ENCODE measurements at regions not wholly inside any gene's neighbourhood (a gene's known extent, or its start where the extent isn't known, plus 50 kb on each side); places are given as distances from the start of the nearest gene placed in this dataset.

DNA sequence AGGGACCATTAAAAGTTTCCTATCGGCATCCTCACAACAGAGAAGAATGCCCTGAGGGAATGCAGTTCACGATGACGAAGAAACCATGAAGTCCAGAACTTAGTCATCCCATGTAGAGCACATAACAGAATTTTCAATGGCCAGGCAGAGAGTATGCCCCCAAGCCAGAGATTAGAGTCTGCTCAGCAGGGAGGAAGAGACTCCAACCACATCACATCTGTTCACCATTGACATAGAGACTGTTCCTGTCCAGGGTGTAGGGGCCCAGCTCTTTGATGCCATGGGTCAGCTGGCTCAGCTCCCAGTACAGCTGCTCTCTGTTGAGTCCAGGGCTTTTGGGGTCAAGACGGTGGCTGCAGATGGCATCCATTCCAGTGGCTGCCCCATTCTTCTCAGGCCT is 68.2 kb downstream of the MBD3L1 start:
- CTCF ChIA-PET = no interaction called here
- no peak overlapping the region for H3K27ac Mint-ChIP-seq
- Histone ChIP-seq H3K36me3 (ENCODE audit: insufficient read depth, low read length) (no peaks in the 10 kb centered on the region), H3K27me3 (ENCODE audit: control insufficient read depth in 1 of 2, insufficient read depth in 2 of 2, low read length in 2 of 2) (peaks cover 0 to 4% of the 10 kb centered on the region in 2 experiments), H3K4me1 (ENCODE audit: insufficient read depth, low read length) (no peaks in the 10 kb centered on the region), H3K27ac (ENCODE audit: low read depth in 1 of 2, low read length in 2 of 2) (no peak overlapping the region), H3K9me3 (ENCODE audit: control insufficient read depth in 1 of 2, insufficient read depth in 1 of 2, low read length in 2 of 2) (no peaks in the 10 kb centered on the region), H3K4me3 (ENCODE audit: low read length) (no peak overlapping the region)
- no peaks in the 10 kb centered on the region for H3K36me3 Mint-ChIP-seq (ENCODE audit: low read depth)
- intact Hi-C loops (cut with DNase I, micrococcal nuclease) = no loop called here
- POLR2A ChIA-PET = no interaction called here
- H3K9me3 Mint-ChIP-seq = no peaks in the 10 kb centered on the region
- DNase-seq = no peak
- no peaks in the 10 kb centered on the region for H3K4me1 Mint-ChIP-seq (ENCODE audit: low read depth)
- TF ChIP-seq, protein P1, sequence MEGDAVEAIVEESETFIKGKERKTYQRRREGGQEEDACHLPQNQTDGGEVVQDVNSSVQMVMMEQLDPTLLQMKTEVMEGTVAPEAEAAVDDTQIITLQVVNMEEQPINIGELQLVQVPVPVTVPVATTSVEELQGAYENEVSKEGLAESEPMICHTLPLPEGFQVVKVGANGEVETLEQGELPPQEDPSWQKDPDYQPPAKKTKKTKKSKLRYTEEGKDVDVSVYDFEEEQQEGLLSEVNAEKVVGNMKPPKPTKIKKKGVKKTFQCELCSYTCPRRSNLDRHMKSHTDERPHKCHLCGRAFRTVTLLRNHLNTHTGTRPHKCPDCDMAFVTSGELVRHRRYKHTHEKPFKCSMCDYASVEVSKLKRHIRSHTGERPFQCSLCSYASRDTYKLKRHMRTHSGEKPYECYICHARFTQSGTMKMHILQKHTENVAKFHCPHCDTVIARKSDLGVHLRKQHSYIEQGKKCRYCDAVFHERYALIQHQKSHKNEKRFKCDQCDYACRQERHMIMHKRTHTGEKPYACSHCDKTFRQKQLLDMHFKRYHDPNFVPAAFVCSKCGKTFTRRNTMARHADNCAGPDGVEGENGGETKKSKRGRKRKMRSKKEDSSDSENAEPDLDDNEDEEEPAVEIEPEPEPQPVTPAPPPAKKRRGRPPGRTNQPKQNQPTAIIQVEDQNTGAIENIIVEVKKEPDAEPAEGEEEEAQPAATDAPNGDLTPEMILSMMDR (IDR thresholded peaks at IDR 0.05) = no peak
- no peaks in the 10 kb centered on the region for H3K27me3 Mint-ChIP-seq
- no peak for ATAC-seq (ENCODE audit: poor library complexity)
- no peak overlapping the region for H3K4me3 Mint-ChIP-seq

DNA sequence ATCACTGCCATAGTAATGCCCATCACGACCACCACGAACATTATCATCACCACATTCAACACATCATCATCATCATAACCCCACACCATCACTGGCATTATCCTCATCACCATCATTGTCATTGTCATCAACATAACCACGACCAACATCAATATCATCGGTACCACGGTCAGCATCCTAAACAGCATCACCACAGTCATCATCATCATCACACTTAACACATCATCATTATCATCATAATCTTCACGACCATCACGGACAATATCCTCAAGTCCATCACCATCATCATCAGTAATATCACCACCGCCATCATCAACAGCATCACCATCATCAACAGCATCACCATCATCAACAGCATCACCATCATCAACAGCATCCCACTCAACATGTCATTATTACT is 70.3 kb downstream of the MBD3L1 start:
- TF ChIP-seq, protein P1 (IDR thresholded peaks at IDR 0.05) = no peak
- no peak overlapping the region for H3K27ac Mint-ChIP-seq
- Histone ChIP-seq H3K27me3 (ENCODE audit: control insufficient read depth in 1 of 2, insufficient read depth in 2 of 2, low read length in 2 of 2) (peaks cover 0 to 4% of the 10 kb centered on the region in 2 experiments), H3K9me3 (ENCODE audit: control insufficient read depth in 1 of 2, insufficient read depth in 1 of 2, low read length in 2 of 2) (no peaks in the 10 kb centered on the region), H3K27ac (ENCODE audit: low read depth in 1 of 2, low read length in 2 of 2) (no peak overlapping the region), H3K4me3 (ENCODE audit: low read length) (no peak overlapping the region), H3K36me3 (ENCODE audit: insufficient read depth, low read length) (no peaks in the 10 kb centered on the region), H3K4me1 (ENCODE audit: insufficient read depth, low read length) (no peaks in the 10 kb centered on the region)
- ATAC-seq (ENCODE audit: poor library complexity) (no peak), DNase-seq (no peak)
- no peaks in the 10 kb centered on the region for H3K4me1 Mint-ChIP-seq (ENCODE audit: low read depth)
- no peak overlapping the region for H3K4me3 Mint-ChIP-seq
- intact Hi-C loops (cut with DNase I, micrococcal nuclease) = no loop called here
- CTCF ChIA-PET = no interaction called here
- no peaks in the 10 kb centered on the region for H3K27me3 Mint-ChIP-seq
- H3K36me3 Mint-ChIP-seq (ENCODE audit: low read depth) = no peaks in the 10 kb centered on the region
- H3K9me3 Mint-ChIP-seq = no peaks in the 10 kb centered on the region
- POLR2A ChIA-PET = no interaction called here

DNA sequence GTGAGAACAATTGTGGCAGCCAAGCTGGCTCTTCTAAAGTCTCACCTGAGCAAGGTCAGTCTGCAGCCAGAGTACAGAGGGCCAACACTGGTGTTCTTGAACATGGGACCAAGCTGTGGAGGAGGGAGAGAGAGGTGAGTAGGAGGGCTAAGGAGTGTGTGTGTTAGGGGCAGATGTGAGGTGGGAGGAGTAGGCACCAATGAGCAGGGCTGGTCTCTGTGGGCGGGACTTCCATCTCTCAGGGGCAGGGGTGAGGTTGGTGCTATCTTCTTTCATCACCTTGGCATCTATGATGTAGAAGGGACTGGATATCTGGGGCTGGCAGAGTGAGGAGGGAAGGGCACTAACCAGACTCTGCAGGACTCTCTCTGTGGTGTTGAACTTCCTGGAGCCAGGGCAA is 72.4 kb downstream of the MBD3L1 start:
- Mint-ChIP-seq H3K27ac (no peak overlapping the region), H3K36me3 (ENCODE audit: low read depth) (no peaks in the 10 kb centered on the region), H3K9me3 (no peaks in the 10 kb centered on the region), H3K27me3 (peaks cover 11% of the 10 kb centered on the region), H3K4me3 (no peak overlapping the region), H3K4me1 (ENCODE audit: low read depth) (no peaks in the 10 kb centered on the region)
- intact Hi-C loops (cut with DNase I, micrococcal nuclease) = no loop called here
- TF ChIP-seq, protein P1 (IDR thresholded peaks at IDR 0.05) = no peak
- H3K4me3 ChIP-seq (ENCODE audit: low read length) = no peak overlapping the region
- no peaks in the 10 kb centered on the region for H3K36me3 ChIP-seq (ENCODE audit: insufficient read depth, low read length)
- no peaks in the 10 kb centered on the region for H3K4me1 ChIP-seq (ENCODE audit: insufficient read depth, low read length)
- CTCF ChIA-PET = no interaction called here
- POLR2A ChIA-PET = no interaction called here
- no peaks in the 10 kb centered on the region for H3K9me3 ChIP-seq (ENCODE audit: control insufficient read depth in 1 of 2, insufficient read depth in 1 of 2, low read length in 2 of 2)
- ATAC-seq (ENCODE audit: poor library complexity) (no peak), DNase-seq (no peak)
- peaks cover 0 to 4% of the 10 kb centered on the region in 2 experiments for H3K27me3 ChIP-seq (ENCODE audit: control insufficient read depth in 1 of 2, insufficient read depth in 2 of 2, low read length in 2 of 2)
- H3K27ac ChIP-seq (ENCODE audit: low read depth in 1 of 2, low read length in 2 of 2) = no peak overlapping the region
